OCI-LY3 (cell line): ENCODE measurements at regions not wholly inside any gene's neighbourhood (a gene's known extent, or its start where the extent isn't known, plus 50 kb on each side); places are given as distances from the start of the nearest gene placed in this dataset.
A peak's percentile ranks its signal among the peaks of the same experiment; 100 is the strongest.

ENCODE experiments used
- H2AFZ ChIP-seq: fragments of 200-600, 300-600 bp; shearing (Covaris generic); 2 replicates; pipeline ENCODE4 v1.6.0; 2014; ENCODE audit warnings: antibody characterized with exemption, low read depth, low read length
- H3K27ac ChIP-seq: fragments of 200-600, 300-600 bp; sonication (generic); 2 replicates; pipeline ENCODE4 v1.5.1; 2014; ENCODE audit warnings: mild to moderate bottlenecking, low read length, moderate library complexity, mixed read lengths
- H3K27me3 ChIP-seq: fragments of 200-600, 300-600 bp; sonication (generic); 2 replicates; pipeline ENCODE4 v1.6.1; 2014; ENCODE audit warnings: low read depth, low read length, mixed read lengths
- H3K36me3 ChIP-seq: fragments of 200-600, 300-600 bp; sonication (generic); replicated peaks from 2 replicates; pipeline ENCODE3; 2014; ENCODE audit warnings: low read depth, low read length, mixed read lengths
- H3K4me1 ChIP-seq: fragments of 300-600, 200-600 bp; sonication (generic); 2 replicates; pipeline ENCODE4 v1.6.1; 2014; ENCODE audit warnings: low read length, mixed read lengths
- H3K4me2 ChIP-seq: fragments of 200-600, 300-600 bp; sonication (generic); 2 replicates; pipeline ENCODE4 v1.6.1; 2014; ENCODE audit warnings: low read length, mixed read lengths
- H3K4me3 ChIP-seq: fragments of 300-600, 200-600 bp; sonication (generic); 2 replicates; pipeline ENCODE4 v1.5.1; 2014; ENCODE audit warnings: antibody characterized with exemption, mild to moderate bottlenecking, low read length, moderate library complexity
- H3K79me2 ChIP-seq: fragments of 300-600, 200-600 bp; shearing (Covaris generic); 2 replicates; pipeline ENCODE4 v1.6.1; 2014; ENCODE audit warnings: mild to moderate bottlenecking, low read length, mixed read lengths
- H3K9ac ChIP-seq: fragments of 300-600, 200-600 bp; shearing (Covaris generic); 2 replicates; pipeline ENCODE4 v1.6.0; 2014; ENCODE audit warnings: mild to moderate bottlenecking, low read length, moderate library complexity
- H3K9me3 ChIP-seq: fragments of 200-600, 300-600 bp; shearing (Covaris generic); 2 replicates; pipeline ENCODE4 v1.6.1; 2014; ENCODE audit warnings: low read length, mixed read lengths; ENCODE audit not compliant: insufficient read depth
- H4K20me1 ChIP-seq: fragments of 200-600, 300-600 bp; sonication (generic); 2 replicates; pipeline ENCODE4 v1.6.1; 2016; ENCODE audit warnings: low read length, mixed read lengths; ENCODE audit not compliant: insufficient read depth
- EZH2phosphoT487 ChIP-seq: fragments of 200-600 bp; shearing (Covaris generic); IDR thresholded peaks from 2 replicates; pipeline ENCODE4 v1.6.1; 2018; ENCODE audit warnings: antibody characterized with exemption, mixed run types, low read depth
- TF ChIP-seq, protein P1 (sequence below): fragments of 200-600, 300-600 bp; sonication (generic); IDR thresholded peaks from 2 replicates; pipeline ENCODE4 v1.5.1; 2014; ENCODE audit warnings: antibody characterized with exemption, low read length, low read depth

DNA sequence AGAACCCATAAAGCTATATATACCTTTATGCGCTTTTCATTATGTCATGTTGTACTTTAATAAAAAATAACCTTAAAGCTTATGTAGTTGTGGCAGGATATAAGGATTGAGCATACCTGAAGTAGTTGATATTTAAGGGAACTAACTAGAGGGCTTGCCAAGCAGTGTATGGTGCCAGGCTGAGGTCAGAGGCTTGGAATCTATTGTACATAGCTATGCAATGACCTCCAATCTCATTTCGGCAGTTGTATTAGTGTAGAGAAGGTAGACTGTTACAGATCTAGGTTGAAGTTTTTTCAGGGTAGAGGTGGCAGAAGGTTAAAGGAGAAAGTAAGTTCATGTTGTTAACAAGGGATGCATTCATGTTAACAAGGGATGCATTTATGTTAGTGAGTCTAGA is 397.7 kb upstream of the HS3ST5 start:
- Histone ChIP-seq H3K36me3 (peaks cover 56% of the 10 kb centered on the region), H3K79me2 (peaks cover 57% of the 10 kb centered on the region), H3K9ac (no peak overlapping the region), H3K9me3 (no peaks in the 10 kb centered on the region), H3K27me3 (no peaks in the 10 kb centered on the region), H3K4me3 (no peak overlapping the region), H3K27ac (no peak overlapping the region), H3K4me1 (peaks cover 9% of the 10 kb centered on the region), H2AFZ (no peak overlapping the region), H3K4me2 (no peak overlapping the region), H4K20me1 (peaks cover 10% of the 10 kb centered on the region; the same call in 1 of the 2 replicates)
- TF ChIP-seq EZH2phosphoT487, result no peak
- TF ChIP-seq, protein P1, sequence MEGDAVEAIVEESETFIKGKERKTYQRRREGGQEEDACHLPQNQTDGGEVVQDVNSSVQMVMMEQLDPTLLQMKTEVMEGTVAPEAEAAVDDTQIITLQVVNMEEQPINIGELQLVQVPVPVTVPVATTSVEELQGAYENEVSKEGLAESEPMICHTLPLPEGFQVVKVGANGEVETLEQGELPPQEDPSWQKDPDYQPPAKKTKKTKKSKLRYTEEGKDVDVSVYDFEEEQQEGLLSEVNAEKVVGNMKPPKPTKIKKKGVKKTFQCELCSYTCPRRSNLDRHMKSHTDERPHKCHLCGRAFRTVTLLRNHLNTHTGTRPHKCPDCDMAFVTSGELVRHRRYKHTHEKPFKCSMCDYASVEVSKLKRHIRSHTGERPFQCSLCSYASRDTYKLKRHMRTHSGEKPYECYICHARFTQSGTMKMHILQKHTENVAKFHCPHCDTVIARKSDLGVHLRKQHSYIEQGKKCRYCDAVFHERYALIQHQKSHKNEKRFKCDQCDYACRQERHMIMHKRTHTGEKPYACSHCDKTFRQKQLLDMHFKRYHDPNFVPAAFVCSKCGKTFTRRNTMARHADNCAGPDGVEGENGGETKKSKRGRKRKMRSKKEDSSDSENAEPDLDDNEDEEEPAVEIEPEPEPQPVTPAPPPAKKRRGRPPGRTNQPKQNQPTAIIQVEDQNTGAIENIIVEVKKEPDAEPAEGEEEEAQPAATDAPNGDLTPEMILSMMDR, result no peak

DNA sequence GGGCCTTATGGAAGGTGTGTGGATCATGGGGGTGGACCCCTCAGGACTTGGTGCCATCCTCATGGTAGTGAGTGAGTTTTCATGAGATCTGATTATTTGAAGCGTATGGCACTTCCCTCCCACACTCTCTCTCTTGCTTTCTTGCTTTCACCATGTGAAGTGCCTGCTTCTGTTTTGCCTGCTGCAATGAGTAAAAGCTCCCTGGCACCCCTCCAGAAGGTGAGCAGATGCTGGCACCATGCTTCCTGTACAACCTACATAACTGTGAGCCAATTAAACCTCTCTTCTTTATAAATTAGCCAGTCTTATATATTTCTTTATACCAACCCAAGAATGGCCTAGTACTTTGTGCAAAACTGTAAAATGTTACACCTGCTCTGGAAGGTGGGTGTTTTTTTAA is 396.8 kb upstream of the HS3ST5 start:
- Histone ChIP-seq H3K36me3 (peaks cover 59% of the 10 kb centered on the region), H3K9me3 (no peaks in the 10 kb centered on the region), H3K4me3 (no peak overlapping the region), H2AFZ (no peak overlapping the region), H3K9ac (no peak overlapping the region), H4K20me1 (peaks cover 19% of the 10 kb centered on the region), H3K27me3 (no peaks in the 10 kb centered on the region), H3K4me2 (no peak overlapping the region), H3K79me2 (peaks cover 62% of the 10 kb centered on the region), H3K27ac (no peak overlapping the region; the same call in 1 of the 2 replicates), H3K4me1 (peaks cover 9% of the 10 kb centered on the region)
- no peak for TF ChIP-seq EZH2phosphoT487
- TF ChIP-seq, protein P1, result no peak

DNA sequence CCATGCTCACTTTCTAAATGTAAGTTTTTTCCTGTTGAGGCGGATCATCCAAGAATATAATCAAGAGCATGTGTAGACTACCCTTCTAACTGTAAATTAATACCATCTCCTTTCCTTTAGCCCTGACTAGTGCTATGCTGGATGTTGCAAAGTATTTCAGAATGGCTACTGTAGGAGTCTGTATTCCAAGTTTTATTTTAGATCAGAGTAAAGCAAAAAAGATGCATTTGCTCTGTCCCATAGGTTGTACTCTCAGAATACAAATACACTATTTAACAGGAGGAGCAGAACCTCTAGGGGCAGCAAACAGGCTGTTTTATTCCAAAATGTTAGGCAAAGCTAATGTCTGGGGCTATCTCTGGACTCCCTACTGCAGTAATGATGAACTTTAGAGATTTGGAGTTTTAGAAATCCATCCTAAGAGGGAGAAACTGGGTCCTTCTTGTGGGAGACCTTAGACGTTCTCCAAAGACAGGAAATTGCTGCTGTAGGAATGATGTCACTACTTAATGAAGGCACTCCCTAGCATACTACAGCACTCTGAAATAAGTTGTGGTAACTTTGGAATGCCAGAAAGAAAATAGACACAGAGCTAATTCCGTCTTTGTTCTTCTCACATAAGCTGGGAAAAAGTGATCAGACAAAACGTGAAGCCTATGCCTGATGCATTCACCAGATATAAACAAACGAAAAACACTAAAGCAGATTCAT is 392.4 kb upstream of the HS3ST5 start:
- Histone ChIP-seq H3K36me3 (peaks cover 44% of the 10 kb centered on the region), H3K4me3 (no peak overlapping the region), H3K9me3 (no peaks in the 10 kb centered on the region), H3K9ac (no peak overlapping the region), H4K20me1 (peaks cover 14% of the 10 kb centered on the region), H3K79me2 (peaks cover 67% of the 10 kb centered on the region), H2AFZ (no peak overlapping the region), H3K27ac (no peak overlapping the region), H3K4me2 (no peak overlapping the region), H3K4me1 (peaks cover 9% of the 10 kb centered on the region), H3K27me3 (no peaks in the 10 kb centered on the region)
- TF ChIP-seq EZH2phosphoT487, result no peak
- TF ChIP-seq, protein P1, result 0 out of 2 replicates have a peak, but pooled peaks have one; percentile 5

DNA sequence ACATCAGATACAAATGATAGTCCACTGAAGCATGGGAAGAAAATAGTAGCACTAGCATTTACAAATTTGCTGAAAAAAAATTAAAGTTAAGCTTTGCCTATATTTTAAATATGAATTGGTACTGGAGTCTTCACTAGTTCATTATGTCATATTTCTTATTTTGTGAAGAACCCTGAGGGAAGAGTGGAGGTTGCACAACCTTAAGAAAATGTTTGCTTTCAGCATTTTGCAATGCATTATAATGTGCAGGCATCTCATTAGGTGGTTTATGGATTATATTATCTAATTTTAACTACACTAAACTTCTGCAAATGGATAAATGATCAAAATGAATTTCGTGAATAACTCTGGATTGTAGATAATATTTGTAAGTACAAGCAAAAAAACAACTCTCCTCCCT is 390.8 kb upstream of the HS3ST5 start:
- no peak overlapping the region for H3K4me2 ChIP-seq
- no peak overlapping the region for H3K9ac ChIP-seq
- no peaks in the 10 kb centered on the region for H3K4me1 ChIP-seq
- H3K9me3 ChIP-seq, result no peaks in the 10 kb centered on the region
- no peaks in the 10 kb centered on the region for H3K27me3 ChIP-seq
- H3K27ac ChIP-seq, result no peak overlapping the region
- H4K20me1 ChIP-seq, result peaks cover 14% of the 10 kb centered on the region
- H3K36me3 ChIP-seq, result peaks cover 31% of the 10 kb centered on the region
- peaks cover 69% of the 10 kb centered on the region for H3K79me2 ChIP-seq
- H3K4me3 ChIP-seq, result no peak overlapping the region
- no peak overlapping the region for H2AFZ ChIP-seq
- TF ChIP-seq, protein P1, result no peak
- TF ChIP-seq EZH2phosphoT487, result no peak
